ENCODE measurements at regions not wholly inside any gene's neighbourhood (a gene's known extent, or its start where the extent isn't known, plus 50 kb on each side); places are given as distances from the start of the nearest gene placed in this dataset.
"Not testable (repeated sequence)": the region's sequence is repeated elsewhere in the genome, so short reads cannot be mapped to it uniquely, and the experiment has no call there.

DNA sequence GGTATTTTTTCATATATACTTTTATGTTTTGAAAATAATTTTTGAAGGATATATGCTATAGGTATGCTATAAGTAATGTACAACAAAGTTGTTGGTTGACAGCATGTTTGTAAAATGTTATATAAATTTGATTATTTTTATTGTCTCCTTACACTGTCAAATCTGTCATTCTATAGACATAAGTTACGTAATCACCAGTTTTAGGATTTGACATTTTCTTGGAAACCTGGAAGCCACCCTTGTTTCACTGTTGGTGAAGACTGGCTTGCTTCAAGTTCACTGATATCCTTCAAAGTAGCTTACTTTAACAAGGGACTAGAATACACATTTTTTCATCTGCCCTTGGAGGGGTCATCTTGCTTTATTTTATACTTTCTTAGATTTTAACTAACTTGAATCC is 1288.6 kb upstream of the EYS start:
- in situ Hi-C loops (cut with MboI; ENCODE audit: low pct_ligation_motif_present in 1 of 4, low pct_unique_long_range_greater_than_20kb in 1 of 4, low sequenced_read_pairs in 3 of 4): no loop called here
- WGBS, 2 donors (ENCODE audit: low coverage in 1 of 2): 89 to 100% methylated on average over 1 of the region's 1 CpG
- H3K4me1 ChIP-seq: no peaks in the 10 kb centered on the region
- H3K36me3 ChIP-seq: no peaks in the 10 kb centered on the region
- no peaks in the 10 kb centered on the region for H3K9me3 ChIP-seq
- no peak overlapping the region for H3K27ac ChIP-seq
- TF ChIP-seq, protein P1, sequence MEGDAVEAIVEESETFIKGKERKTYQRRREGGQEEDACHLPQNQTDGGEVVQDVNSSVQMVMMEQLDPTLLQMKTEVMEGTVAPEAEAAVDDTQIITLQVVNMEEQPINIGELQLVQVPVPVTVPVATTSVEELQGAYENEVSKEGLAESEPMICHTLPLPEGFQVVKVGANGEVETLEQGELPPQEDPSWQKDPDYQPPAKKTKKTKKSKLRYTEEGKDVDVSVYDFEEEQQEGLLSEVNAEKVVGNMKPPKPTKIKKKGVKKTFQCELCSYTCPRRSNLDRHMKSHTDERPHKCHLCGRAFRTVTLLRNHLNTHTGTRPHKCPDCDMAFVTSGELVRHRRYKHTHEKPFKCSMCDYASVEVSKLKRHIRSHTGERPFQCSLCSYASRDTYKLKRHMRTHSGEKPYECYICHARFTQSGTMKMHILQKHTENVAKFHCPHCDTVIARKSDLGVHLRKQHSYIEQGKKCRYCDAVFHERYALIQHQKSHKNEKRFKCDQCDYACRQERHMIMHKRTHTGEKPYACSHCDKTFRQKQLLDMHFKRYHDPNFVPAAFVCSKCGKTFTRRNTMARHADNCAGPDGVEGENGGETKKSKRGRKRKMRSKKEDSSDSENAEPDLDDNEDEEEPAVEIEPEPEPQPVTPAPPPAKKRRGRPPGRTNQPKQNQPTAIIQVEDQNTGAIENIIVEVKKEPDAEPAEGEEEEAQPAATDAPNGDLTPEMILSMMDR (IDR thresholded peaks at IDR 0.05): no peak
- TF ChIP-seq POLR2A (IDR thresholded peaks at IDR 0.05) (no peak), EP300 (IDR thresholded peaks at IDR 0.05; ENCODE audit: low read depth) (no peak), POLR2AphosphoS5 (IDR thresholded peaks at IDR 0.05) (no peak)
- H3K27me3 ChIP-seq: no peaks in the 10 kb centered on the region
- no peak overlapping the region for H3K4me3 ChIP-seq
- DNase-seq: no peak
- intact Hi-C loops (cut with DNase I; ENCODE audit: low total_unique reads): no loop called here

DNA sequence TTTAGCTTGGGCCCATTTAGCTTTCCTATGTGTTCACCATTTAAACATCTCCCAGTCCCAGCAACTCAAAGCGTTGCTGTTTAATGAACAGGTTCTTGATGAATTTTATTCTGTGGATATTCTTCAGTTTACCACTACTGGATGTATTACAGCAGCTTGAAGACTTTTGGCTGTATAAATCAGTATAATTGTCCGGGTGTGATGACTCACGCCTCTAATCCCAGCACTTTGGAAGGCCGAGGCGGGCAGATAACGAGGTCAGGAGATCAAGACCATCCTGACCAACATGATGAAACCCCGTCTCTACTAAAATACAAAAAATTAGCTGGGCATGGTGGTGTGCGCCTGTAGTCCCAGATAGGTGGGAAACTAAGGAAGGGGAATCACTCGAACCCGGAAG is 1286.7 kb upstream of the EYS start:
- H3K9me3 ChIP-seq; H3K4me1 ChIP-seq; H3K4me3 ChIP-seq; H3K36me3 ChIP-seq; H3K27me3 ChIP-seq; intact Hi-C loops (cut with DNase I; ENCODE audit: low total_unique reads); in situ Hi-C loops (cut with MboI; ENCODE audit: low pct_ligation_motif_present in 1 of 4, low pct_unique_long_range_greater_than_20kb in 1 of 4, low sequenced_read_pairs in 3 of 4); H3K27ac ChIP-seq; DNase-seq: not testable (repeated sequence)
- WGBS, 2 donors (ENCODE audit: low coverage in 1 of 2): 85 to 87% methylated on average over 6 to 10 of the region's 10 CpGs

DNA sequence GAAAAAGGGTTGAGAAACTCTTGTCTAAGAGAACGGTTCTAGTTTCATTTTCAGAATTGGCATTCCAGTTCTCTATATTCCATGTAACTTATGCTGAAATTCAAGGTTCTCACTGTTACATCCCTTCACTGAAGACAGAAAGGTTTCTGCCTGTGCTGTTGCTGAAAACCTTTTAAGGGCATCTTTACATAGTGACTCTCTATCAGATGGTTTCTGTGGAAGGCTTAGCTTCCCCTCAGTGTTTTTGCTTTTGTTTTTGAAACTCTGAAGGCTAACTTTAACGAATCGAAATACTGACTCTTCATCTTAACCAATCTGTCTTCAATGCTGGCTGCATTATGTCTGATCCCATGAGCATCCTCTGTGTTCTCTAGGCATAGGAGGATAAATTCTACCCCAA is 1286.2 kb upstream of the EYS start:
- intact Hi-C loops (cut with DNase I; ENCODE audit: low total_unique reads): no loop called here
- no peak overlapping the region for H3K4me3 ChIP-seq
- DNase-seq: no peak
- H3K36me3 ChIP-seq: no peaks in the 10 kb centered on the region
- no peak for TF ChIP-seq POLR2AphosphoS5 (IDR thresholded peaks at IDR 0.05)
- TF ChIP-seq, protein P1 (IDR thresholded peaks at IDR 0.05): no peak
- no peak for TF ChIP-seq POLR2A (IDR thresholded peaks at IDR 0.05)
- TF ChIP-seq EP300 (IDR thresholded peaks at IDR 0.05; ENCODE audit: low read depth): no peak
- no peaks in the 10 kb centered on the region for H3K27me3 ChIP-seq
- 82 to 88% methylated on average over 3 of the region's 3 CpGs for WGBS, 2 donors (ENCODE audit: low coverage in 1 of 2)
- no peak overlapping the region for H3K27ac ChIP-seq
- peaks cover 0 to 8% of the 10 kb centered on the region in 2 donors for H3K9me3 ChIP-seq
- in situ Hi-C loops (cut with MboI; ENCODE audit: low pct_ligation_motif_present in 1 of 4, low pct_unique_long_range_greater_than_20kb in 1 of 4, low sequenced_read_pairs in 3 of 4): no loop called here
- H3K4me1 ChIP-seq: no peaks in the 10 kb centered on the region

DNA sequence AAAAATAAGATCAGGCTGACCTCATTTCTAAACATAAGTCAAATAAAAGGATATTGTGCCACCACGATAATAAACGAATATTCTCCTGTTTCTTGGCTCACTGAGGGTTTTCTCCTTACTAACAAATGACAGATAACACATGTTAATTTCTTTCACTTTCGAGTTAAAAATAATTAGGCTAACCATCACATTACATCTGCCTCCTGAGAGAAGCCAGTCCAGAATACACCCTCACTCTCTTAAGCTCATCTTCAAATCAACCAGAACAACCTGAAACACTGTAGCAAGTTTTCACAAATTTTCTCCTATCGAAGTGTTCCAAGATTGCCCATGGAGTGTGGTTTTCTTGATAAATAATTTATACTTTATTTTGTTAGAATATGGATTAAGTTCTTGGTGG is 1285.6 kb upstream of the EYS start:
- Histone ChIP-seq H3K4me1 (no peaks in the 10 kb centered on the region), H3K36me3 (no peaks in the 10 kb centered on the region), H3K27ac (no peak overlapping the region), H3K4me3 (no peak overlapping the region), H3K27me3 (no peaks in the 10 kb centered on the region), H3K9me3 (peaks cover 0 to 8% of the 10 kb centered on the region in 2 donors)
- in situ Hi-C loops (cut with MboI; ENCODE audit: low pct_ligation_motif_present in 1 of 4, low pct_unique_long_range_greater_than_20kb in 1 of 4, low sequenced_read_pairs in 3 of 4): no loop called here
- no peak for DNase-seq
- no peak for TF ChIP-seq EP300 (IDR thresholded peaks at IDR 0.05; ENCODE audit: low read depth)
- intact Hi-C loops (cut with DNase I; ENCODE audit: low total_unique reads): no loop called here
- 73 to 80% methylated on average over 4 of the region's 4 CpGs for WGBS, 2 donors (ENCODE audit: low coverage in 1 of 2)

DNA sequence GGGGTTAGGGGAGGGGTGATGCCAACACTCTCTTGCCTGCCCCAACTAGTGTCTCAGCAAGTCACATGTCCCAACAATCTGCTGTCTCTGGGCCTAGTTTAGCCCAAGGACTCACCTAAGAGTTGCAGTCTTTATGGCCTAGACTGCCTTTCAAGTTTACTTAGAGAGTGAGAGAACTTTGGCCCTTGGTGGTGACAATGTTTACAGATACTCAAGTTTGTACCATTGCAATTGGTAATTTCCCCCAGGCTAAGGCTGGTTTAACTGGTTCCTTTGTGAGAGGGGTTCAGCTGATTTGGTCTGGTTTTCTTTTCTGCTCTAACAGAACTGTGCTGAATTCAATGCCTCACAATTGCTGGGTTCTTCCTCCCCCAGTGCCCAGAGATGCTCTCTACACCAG is 1279.9 kb upstream of the EYS start:
- intact Hi-C loops (cut with DNase I; ENCODE audit: low total_unique reads) (no loop called here), in situ Hi-C loops (cut with MboI; ENCODE audit: low pct_ligation_motif_present in 1 of 4, low pct_unique_long_range_greater_than_20kb in 1 of 4, low sequenced_read_pairs in 3 of 4) (no loop called here)
- H3K27ac ChIP-seq: no peak overlapping the region
- no peaks in the 10 kb centered on the region for H3K36me3 ChIP-seq
- no peaks in the 10 kb centered on the region for H3K27me3 ChIP-seq
- DNase-seq: no peak
- H3K4me3 ChIP-seq: no peak overlapping the region
- TF ChIP-seq POLR2A (IDR thresholded peaks at IDR 0.05) (no peak), EP300 (IDR thresholded peaks at IDR 0.05; ENCODE audit: low read depth) (no peak), POLR2AphosphoS5 (IDR thresholded peaks at IDR 0.05) (no peak)
- TF ChIP-seq, protein P1 (IDR thresholded peaks at IDR 0.05): no peak
- peaks cover 0 to 8% of the 10 kb centered on the region in 2 donors for H3K9me3 ChIP-seq
- H3K4me1 ChIP-seq: no peaks in the 10 kb centered on the region
